H1 (cell line): ENCODE measurements at regions not wholly inside any gene's neighbourhood (a gene's known extent, or its start where the extent isn't known, plus 50 kb on each side); places are given as distances from the start of the nearest gene placed in this dataset.

ENCODE experiments used
- CTCF ChIA-PET: fragments of 300-600 bp; sonication (Branson Sonifier 250); formaldehyde crosslinking; loops from one replicate; lab custom pipeline; 2021; ENCODE audit not compliant: partially characterized antibody; lab: Charles Lee
- POLR2A ChIA-PET: fragments of 300-600 bp; sonication (Branson Sonifier 250); formaldehyde crosslinking; loops from one replicate; lab custom pipeline; 2021; ENCODE audit warnings: inconsistent platforms; ENCODE audit not compliant: partially characterized antibody; lab: Charles Lee
- DNase-seq, 2 experiments: peaks; one replicate each; pipeline versions ENCODE4 v3.0.0 to v3.0.0-alpha.2; 2010 to 2022; ENCODE audit warnings: low spot score in 2 of 2, low read depth in 1 of 2, mixed read lengths in 1 of 2
- FAIRE-seq: peaks from 2 replicates; lab custom pipeline; 2011; peaks lifted over from hg19 to GRCh38; lab: Jason Lieb, UNC
- H2AFZ ChIP-seq: 2 replicates; pipeline ENCODE4 v1.8.1; 2012; ENCODE audit warnings: low read length, inconsistent platforms
- H2AK5ac ChIP-seq: 2 replicates; pipeline ENCODE4 v1.6.1; 2013; ENCODE audit warnings: low read depth, low read length
- H2BK120ac ChIP-seq: replicated peaks from 2 replicates; pipeline ENCODE3; 2013; ENCODE audit warnings: low read depth, low read length, inconsistent platforms
- H2BK12ac ChIP-seq: 2 replicates; pipeline ENCODE4 v1.6.1; 2013; ENCODE audit warnings: low read depth, low read length
- H2BK15ac ChIP-seq: 2 replicates; pipeline ENCODE4 v1.6.1; 2013; ENCODE audit warnings: low read length
- H2BK20ac ChIP-seq: 2 replicates; pipeline ENCODE4 v1.6.1; 2013; ENCODE audit warnings: low read length
- H2BK5ac ChIP-seq: 2 replicates; pipeline ENCODE4 v1.6.1; 2013; ENCODE audit warnings: low read depth, low read length
- H3K14ac ChIP-seq: 2 replicates; pipeline ENCODE4 v1.6.1; 2013; ENCODE audit warnings: inconsistent platforms; ENCODE audit not compliant: insufficient read length
- H3K18ac ChIP-seq: 2 replicates; pipeline ENCODE4 v1.6.1; 2013; ENCODE audit warnings: low read length; ENCODE audit errors: extremely low read depth
- H3K23ac ChIP-seq: 2 replicates; pipeline ENCODE4 v1.6.1; 2013; ENCODE audit warnings: inconsistent platforms; ENCODE audit not compliant: insufficient read length
- H3K23me2 ChIP-seq: 2 replicates; pipeline ENCODE4 v1.6.1; 2013; ENCODE audit warnings: low read depth, low read length
- H3K27ac ChIP-seq: 2 replicates; pipeline ENCODE4 v1.6.1; 2011; ENCODE audit warnings: low read depth, low read length, inconsistent platforms
- H3K27me3 ChIP-seq, 4 experiments: replicated peaks in 1 of 4; 1 replicate in 1 of 4; 2 replicates in 3 of 4; pipeline versions ENCODE4 v1.6.1 to v1.8.1; 2011 to 2013; ENCODE audit warnings: low read length in 3 of 4, mild to moderate bottlenecking in 3 of 4, inconsistent platforms in 2 of 4, mixed read lengths in 2 of 4, moderate library complexity in 1 of 4; ENCODE audit not compliant: control insufficient read depth in 3 of 4, insufficient read depth in 3 of 4; ENCODE audit errors: extremely low read depth in 1 of 4
- H3K36me3 ChIP-seq, 4 experiments: 2 replicates each; pipeline versions ENCODE4 v1.6.1 to v1.8.1; 2011 to 2013; ENCODE audit warnings: mild to moderate bottlenecking in 4 of 4, low read length in 3 of 4, moderate library complexity in 2 of 4, control low read depth in 1 of 4, inconsistent platforms in 1 of 4; ENCODE audit not compliant: insufficient read depth in 4 of 4, control insufficient read depth in 2 of 4
- H3K4ac ChIP-seq: replicated peaks from 2 replicates; pipeline ENCODE3; 2013; ENCODE audit warnings: low read length, low read depth, mixed read lengths, inconsistent platforms; ENCODE audit not compliant: insufficient read length
- H3K4me1 ChIP-seq, 4 experiments: replicated peaks in 1 of 4; 1 replicate in 1 of 4; 2 replicates in 3 of 4; pipeline versions ENCODE4 v1.6.1 to v1.8.1; 2011 to 2013; ENCODE audit warnings: low read length in 3 of 4, inconsistent platforms in 2 of 4, mixed read lengths in 1 of 4; ENCODE audit not compliant: insufficient read depth in 4 of 4, control insufficient read depth in 3 of 4
- H3K4me2 ChIP-seq, 2 experiments: 2 replicates each; pipeline versions ENCODE4 v1.6.1 to v1.8.1; 2011 to 2013; ENCODE audit warnings: low read depth in 2 of 2, low read length in 2 of 2, control low read depth in 1 of 2, inconsistent platforms in 1 of 2, mild to moderate bottlenecking in 1 of 2; ENCODE audit not compliant: insufficient read depth in 1 of 2
- H3K4me3 ChIP-seq, 4 experiments: fragments of 200-600, 300-600 bp in 1 of 4; sonication (generic), shearing (Covaris generic), sonication (Bioruptor Twin) in 1 of 4; 2 replicates each; pipeline versions ENCODE4 v1.5.1 to v1.8.1; 2011 to 2016; ENCODE audit warnings: low read length in 4 of 4, low read depth in 3 of 4, control low read depth in 2 of 4, inconsistent platforms in 2 of 4, mild to moderate bottlenecking in 2 of 4, mixed read lengths in 1 of 4, moderate library complexity in 1 of 4; ENCODE audit not compliant: insufficient read depth in 2 of 4; ENCODE audit errors: extremely low read depth in 1 of 4
- H3K56ac ChIP-seq: replicated peaks from 2 replicates; pipeline ENCODE3; 2013; ENCODE audit warnings: low read depth, mild to moderate bottlenecking, mixed read lengths, low read length, inconsistent platforms; ENCODE audit not compliant: insufficient read length
- H3K79me1 ChIP-seq: 2 replicates; pipeline ENCODE4 v1.6.1; 2013; ENCODE audit warnings: low read depth, low read length, control low read depth
- H3K79me2 ChIP-seq, 2 experiments: 2 replicates each; pipeline versions ENCODE4 v1.6.1 to v1.8.1; 2012 to 2013; ENCODE audit warnings: low read length in 2 of 2, mild to moderate bottlenecking in 2 of 2, inconsistent platforms in 1 of 2; ENCODE audit not compliant: insufficient read depth in 2 of 2, control insufficient read depth in 1 of 2
- H3K9ac ChIP-seq, 4 experiments: replicated peaks in 1 of 4; 1 replicate in 1 of 4; 2 replicates in 3 of 4; pipeline versions ENCODE4 v1.6.1 to v1.8.1; 2011 to 2013; ENCODE audit warnings: low read depth in 3 of 4, low read length in 3 of 4, control low read depth in 2 of 4, mild to moderate bottlenecking in 2 of 4, moderate library complexity in 2 of 4, inconsistent platforms in 1 of 4; ENCODE audit errors: extremely low read depth in 1 of 4
- H3K9me3 ChIP-seq, 2 experiments: 2 replicates each; pipeline versions ENCODE4 v1.6.1 to v1.8.1; 2012 to 2013; ENCODE audit warnings: mild to moderate bottlenecking in 2 of 2, moderate library complexity in 2 of 2, control low read depth in 1 of 2, inconsistent platforms in 1 of 2, low read depth in 1 of 2, low read length in 1 of 2, mixed read lengths in 1 of 2; ENCODE audit not compliant: insufficient read depth in 2 of 2
- H4K20me1 ChIP-seq, 2 experiments: replicated peaks in 1 of 2; 2 replicates each; pipeline versions ENCODE3 to v1.8.1; 2011 to 2013; ENCODE audit warnings: inconsistent platforms in 2 of 2, low read length in 2 of 2, mild to moderate bottlenecking in 1 of 2; ENCODE audit not compliant: insufficient read depth in 2 of 2, control insufficient read depth in 1 of 2
- H4K5ac ChIP-seq: 2 replicates; pipeline ENCODE4 v1.6.1; 2013; ENCODE audit warnings: low read length, low read depth, mixed read lengths, inconsistent platforms; ENCODE audit not compliant: insufficient read length
- H4K8ac ChIP-seq: 2 replicates; pipeline ENCODE4 v1.8.0; 2013; ENCODE audit warnings: mild to moderate bottlenecking, moderate library complexity, low read length, inconsistent platforms; ENCODE audit not compliant: insufficient read depth; ENCODE audit errors: extremely low read depth
- H4K91ac ChIP-seq: replicated peaks from 2 replicates; pipeline ENCODE3; 2013; ENCODE audit warnings: low read length, mixed read lengths, inconsistent platforms; ENCODE audit not compliant: insufficient read length
- CTCF ChIP-seq, 3 experiments: IDR thresholded peaks; 1 replicate in 2 of 3; 2 replicates in 1 of 3; pipeline versions ENCODE4 v1.5.1 to v1.6.1; 2011; ENCODE audit warnings: low read length in 3 of 3, mild to moderate bottlenecking in 3 of 3, inconsistent platforms in 2 of 3, low read depth in 1 of 3, moderate library complexity in 1 of 3; ENCODE audit not compliant: insufficient read depth in 1 of 3; ENCODE audit errors: control extremely low read depth in 1 of 3
- EGR1 ChIP-seq: IDR thresholded peaks from 2 replicates; pipeline ENCODE4 v1.6.1; 2011; ENCODE audit warnings: low read depth, low read length, borderline replicate concordance
- SIX5 ChIP-seq: IDR thresholded peaks from 2 replicates; pipeline ENCODE4 v1.6.1; 2011; ENCODE audit warnings: mild to moderate bottlenecking, low read depth, low read length
- YY1 ChIP-seq: IDR thresholded peaks from 2 replicates; pipeline ENCODE4 v1.6.1; 2011; ENCODE audit warnings: low read depth, mild to moderate bottlenecking, low read length
- WGBS, 2 experiments: shearing (Covaris generic) in 1 of 2; methylation state at CpG; one replicate each; pipeline versions ENCODE4 v1.1.6 to v1.1.7; 2013 to 2015; ENCODE audit warnings: low lambda C conversion rate in 2 of 2, mixed read lengths in 2 of 2, inconsistent platforms in 1 of 2, low coverage in 1 of 2, missing lambda C conversion rate in 1 of 2; ENCODE audit not compliant: insufficient replicate concordance in 2 of 2, insufficient coverage in 1 of 2, insufficient read length in 1 of 2; ENCODE audit errors: extremely low coverage in 1 of 2, missing lambda C conversion rate in 1 of 2; 5-methylcytosine and 5-hydroxymethylcytosine counted together

- WGBS, 2 experiments = 80% methylated on average over 5 of the region's 5 CpGs; no CpG with 5 or more reads in 1 of the 2 experiments
- Histone ChIP-seq H4K5ac (no peak overlapping the region), H2BK5ac (no peak overlapping the region), H3K4me1 (no peaks in the 10 kb centered on the region), H3K18ac (no peak overlapping the region), H3K4me2 (no peak overlapping the region), H3K9ac (no peak overlapping the region; a peak in 1 of 7 replicates), H3K4ac (no peak overlapping the region), H4K91ac (no peak overlapping the region), H2BK15ac (no peak overlapping the region), H3K23me2 (no peaks in the 10 kb centered on the region), H3K56ac (no peak overlapping the region), H2AK5ac (no peak overlapping the region), H2BK20ac (no peak overlapping the region), H3K27me3 (no peaks in the 10 kb centered on the region), H3K23ac (no peak overlapping the region), H3K27ac (no peak overlapping the region), H3K9me3 (no peaks in the 10 kb centered on the region), H3K79me2 (no peaks in the 10 kb centered on the region), H2BK120ac (no peak overlapping the region), H3K36me3 (no peaks in the 10 kb centered on the region), H4K20me1 (no peaks in the 10 kb centered on the region)
- CTCF ChIA-PET = interaction anchor here (0.5 kb wide), 1 partner anchor 27 kb away, joined by 3 read pairs; no protein-coding TSS in a partner anchor
- no peak for DNase-seq
- TF ChIP-seq SIX5 (no peak), YY1 (no peak), EGR1 (no peak), CTCF (IDR thresholded peaks at IDR 0.05; ENCODE audit: control extremely low read depth in 1 of 3, insufficient read depth in 1 of 3, low read depth in 1 of 3, low read length in 3 of 3) (no peak)
- TF ChIP-seq, all 59 proteins: peak for 0
- POLR2A ChIA-PET = no interaction called here
- Histone ChIP-seq H3K79me1 (no peaks in the 10 kb centered on the region), H3K4me3 (no peak overlapping the region), H2AFZ (peak overlapping the region; percentile 6; the same call in 1 of the 2 replicates), H2BK12ac (no peak overlapping the region), H4K8ac (no peak overlapping the region), H3K14ac (no peak overlapping the region)
- FAIRE-seq = no peak
These were observed 162.1 kb upstream of the TBX18 start for GRCh38 chr6:84926189-84927155.
